GM21528 (cell line): ENCODE measurements at regions not wholly inside any gene's neighbourhood (a gene's known extent, or its start where the extent isn't known, plus 50 kb on each side); places are given as distances from the start of the nearest gene placed in this dataset.
"Not testable (repeated sequence)": the region's sequence is repeated elsewhere in the genome, so short reads cannot be mapped to it uniquely, and the experiment has no call there.

Experiments used
- ATAC-seq: cut with Tn5 transposase; IDR thresholded peaks from one replicate; pipeline ENCODE4 v1.9.1; 2021; ENCODE audit warnings: mild to moderate bottlenecking, moderate library complexity; ENCODE audit not compliant: unreplicated experiment, low FRiP score

GRCh38 chr3:35393901-35394799 is 245.2 kb upstream of the ARPP21 start:
- no peak for ATAC-seq

- ATAC-seq: no peak
These were observed 244.4 kb upstream of the ARPP21 start for GRCh38 chr3:35394905-35395304.

GRCh38 chr3:35401671-35402070 is 237.7 kb upstream of the ARPP21 start:
- ATAC-seq: no peak

GRCh38 chr3:35404571-35404970 is 234.8 kb upstream of the ARPP21 start:
- ATAC-seq: no peak

- ATAC-seq: no peak
These were observed 230.4 kb upstream of the ARPP21 start for GRCh38 chr3:35408882-35409281.

GRCh38 chr3:35409991-35410390 is 229.3 kb upstream of the ARPP21 start:
- no peak for ATAC-seq

- no peak for ATAC-seq
These were observed 225.8 kb upstream of the ARPP21 start for GRCh38 chr3:35413483-35413882.

- no peak for ATAC-seq
These were observed 222.2 kb upstream of the ARPP21 start for GRCh38 chr3:35417080-35417479.

- ATAC-seq: no peak
These were observed 217.2 kb upstream of the ARPP21 start for GRCh38 chr3:35422101-35422500.

- ATAC-seq: no peak
These were observed 216.3 kb upstream of the ARPP21 start for GRCh38 chr3:35422836-35423601.

- no peak for ATAC-seq
These were observed 212.9 kb upstream of the ARPP21 start for GRCh38 chr3:35426366-35426958.

- ATAC-seq: no peak
These were observed 201.9 kb upstream of the ARPP21 start for GRCh38 chr3:35437381-35437780.

- no peak for ATAC-seq
These were observed 201.2 kb upstream of the ARPP21 start for GRCh38 chr3:35438101-35438500.

- no peak for ATAC-seq
These were observed 199.7 kb upstream of the ARPP21 start for GRCh38 chr3:35439663-35440062.

- ATAC-seq: no peak
These were observed 198.5 kb upstream of the ARPP21 start for GRCh38 chr3:35440826-35441225.

GRCh38 chr3:35446896-35447295 is 192.4 kb upstream of the ARPP21 start:
- no peak for ATAC-seq

GRCh38 chr3:35448121-35448520 is 191.2 kb upstream of the ARPP21 start:
- ATAC-seq: no peak

GRCh38 chr3:35448681-35449080 is 190.6 kb upstream of the ARPP21 start:
- no peak for ATAC-seq

- not testable (repeated sequence) for ATAC-seq
These were observed 184.5 kb upstream of the ARPP21 start for GRCh38 chr3:35454819-35455218.

GRCh38 chr3:35473956-35474355 is 165.4 kb upstream of the ARPP21 start:
- ATAC-seq: no peak

GRCh38 chr3:35482566-35482965 is 156.8 kb upstream of the ARPP21 start:
- ATAC-seq: not testable (repeated sequence)
